ENCODE measurements at regions not wholly inside any gene's neighbourhood (a gene's known extent, or its start where the extent isn't known, plus 50 kb on each side); places are given as distances from the start of the nearest gene placed in this dataset.

- Histone ChIP-seq H3F3A (ENCODE audit: insufficient read depth, low read length, poor library complexity, severe bottlenecking) (no peaks in the 10 kb centered on the region), H4K20me1 (ENCODE audit: insufficient read depth) (no peaks in the 10 kb centered on the region), H3K9ac (ENCODE audit: low read length) (no peak overlapping the region), H3K4me3 (ENCODE audit: low read length) (no peak overlapping the region), H3K9me2 (ENCODE audit: insufficient read depth, low read length) (no peaks in the 10 kb centered on the region), H3K79me2 (replicated peaks; ENCODE audit: insufficient read depth, low read length) (no peaks in the 10 kb centered on the region), H3K36me3 (ENCODE audit: insufficient read depth, low read length) (no peaks in the 10 kb centered on the region), H3K9me3 (ENCODE audit: low read length) (no peaks in the 10 kb centered on the region), H3K27me3 (ENCODE audit: insufficient read depth, low read depth, low read length) (no peaks in the 10 kb centered on the region), H3K4me2 (ENCODE audit: low read length) (no peak overlapping the region), H2AFZ (ENCODE audit: low read depth, low read length) (no peak overlapping the region), H3K27ac (ENCODE audit: low read length) (no peak overlapping the region)
- TF ChIP-seq REST (IDR thresholded peaks at IDR 0.05; ENCODE audit: borderline replicate concordance), result no peak
Observed at GRCh38 chr17:69762359-69762758, 312.7 kb upstream of the KCNJ16 start.

- Histone ChIP-seq H4K20me1 (ENCODE audit: insufficient read depth) (no peaks in the 10 kb centered on the region), H3K36me3 (ENCODE audit: insufficient read depth, low read length) (no peaks in the 10 kb centered on the region), H3K79me2 (replicated peaks; ENCODE audit: insufficient read depth, low read length) (no peaks in the 10 kb centered on the region), H3K9me2 (ENCODE audit: insufficient read depth, low read length) (no peaks in the 10 kb centered on the region), H3K27ac (ENCODE audit: low read length) (no peak overlapping the region), H3K9me3 (ENCODE audit: low read length) (no peaks in the 10 kb centered on the region), H3K4me3 (ENCODE audit: low read length) (no peak overlapping the region), H2AFZ (ENCODE audit: low read depth, low read length) (no peak overlapping the region), H3F3A (ENCODE audit: insufficient read depth, low read length, poor library complexity, severe bottlenecking) (no peaks in the 10 kb centered on the region), H3K27me3 (ENCODE audit: insufficient read depth, low read depth, low read length) (no peaks in the 10 kb centered on the region), H3K9ac (ENCODE audit: low read length) (no peak overlapping the region), H3K4me2 (ENCODE audit: low read length) (no peak overlapping the region)
- no peak for TF ChIP-seq CTCF (IDR thresholded peaks at IDR 0.05; ENCODE audit: poor library complexity, severe bottlenecking)
- TF ChIP-seq REST (IDR thresholded peaks at IDR 0.05; ENCODE audit: borderline replicate concordance), result no peak
- no peak for TF ChIP-seq SMC3 (conservative IDR thresholded peaks at IDR 0.05; ENCODE audit: poor library complexity)
- no peak for TF ChIP-seq TAF1 (IDR thresholded peaks at IDR 0.05; ENCODE audit: low read depth)
- TF ChIP-seq RAD21 (conservative IDR thresholded peaks at IDR 0.05), result no peak
- no peak for TF ChIP-seq POLR2AphosphoS5 (IDR thresholded peaks at IDR 0.05)
- TF ChIP-seq EP300 (conservative IDR thresholded peaks at IDR 0.05; ENCODE audit: poor library complexity, severe bottlenecking), result no peak
Observed at GRCh38 chr17:69762766-69763165, 312.3 kb upstream of the KCNJ16 start.
